B cell (primary cell): ENCODE measurements at regions not wholly inside any gene's neighbourhood (a gene's known extent, or its start where the extent isn't known, plus 50 kb on each side); places are given as distances from the start of the nearest gene placed in this dataset.

Experiments
- CTCF ChIP-seq: fragments of 200-600 bp; IDR thresholded peaks from one replicate; pipeline ENCODE4 v1.8.0; 2022; ENCODE audit warnings: antibody characterized with exemption, mild to moderate bottlenecking
- EZH2 ChIP-seq: IDR thresholded peaks from 2 replicates; pipeline ENCODE4 v1.6.1; 2012; ENCODE audit warnings: borderline replicate concordance, low read depth, mild to moderate bottlenecking, moderate library complexity, low read length; ENCODE audit not compliant: insufficient read depth, poor library complexity, severe bottlenecking

- no peak for TF ChIP-seq EZH2
- no peak for TF ChIP-seq CTCF
Observed at GRCh38 chr6:102928109-102928508, 1534.6 kb downstream of the GRIK2 start.
